ENCODE measurements at regions not wholly inside any gene's neighbourhood (a gene's known extent, or its start where the extent isn't known, plus 50 kb on each side); places are given as distances from the start of the nearest gene placed in this dataset.

DNA sequence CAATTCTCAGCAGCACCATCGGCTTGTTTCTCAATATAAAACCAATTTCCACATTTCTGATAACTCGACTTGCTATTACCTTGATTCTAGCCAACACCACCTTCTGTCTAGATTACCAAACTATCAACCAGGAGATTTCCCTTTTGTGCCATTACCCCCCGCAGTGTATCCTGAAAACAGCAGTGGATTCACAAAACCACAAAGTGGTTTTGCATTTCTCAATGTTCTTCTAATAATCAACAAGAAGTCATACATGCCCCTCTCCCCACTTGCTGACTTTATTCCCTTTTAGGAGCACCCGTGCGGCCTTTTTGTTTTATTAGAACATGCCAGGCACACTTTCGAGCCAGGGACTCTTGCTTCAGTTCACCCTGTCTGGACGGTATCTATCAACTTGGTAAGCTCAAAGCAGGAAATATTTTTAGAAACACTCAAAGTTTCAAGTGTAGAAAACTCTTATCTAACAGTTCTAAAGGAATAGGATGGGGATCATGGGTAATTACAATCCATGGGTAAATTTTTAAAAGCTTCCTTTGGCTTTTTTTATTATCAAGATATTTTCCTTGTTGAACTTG lies 967.4 kb downstream of the EFNB2 start:
- TF ChIP-seq CTCF (IDR thresholded peaks at IDR 0.05) (no peak), POLR2AphosphoS5 (IDR thresholded peaks at IDR 0.05) (no peak), POLR2A (IDR thresholded peaks at IDR 0.05) (no peak), EP300 (IDR thresholded peaks at IDR 0.05) (no peak)
